ENCODE measurements at regions not wholly inside any gene's neighbourhood (a gene's known extent, or its start where the extent isn't known, plus 50 kb on each side); places are given as distances from the start of the nearest gene placed in this dataset.

DNA sequence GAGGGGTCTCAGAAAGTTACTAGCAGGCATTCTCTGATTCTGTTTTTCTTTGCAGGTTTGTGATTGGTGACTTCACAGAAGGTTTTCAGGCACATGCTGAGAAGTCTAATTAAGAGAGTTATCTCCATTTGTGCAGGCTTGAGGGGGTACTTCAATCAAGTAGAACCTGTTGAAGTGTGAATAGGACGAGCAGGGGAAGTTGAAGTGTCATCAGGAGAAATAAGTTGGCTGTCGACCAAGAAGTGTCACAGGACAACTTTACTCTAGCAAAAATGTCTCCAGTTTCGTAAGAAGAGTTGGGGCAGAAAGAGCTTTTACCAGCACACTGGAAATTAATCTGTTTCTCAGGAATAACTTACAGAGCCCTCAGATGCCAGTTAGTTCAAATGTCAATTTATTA, 576.5 kb upstream of the SLITRK5 start:
- TF ChIP-seq, protein P1, sequence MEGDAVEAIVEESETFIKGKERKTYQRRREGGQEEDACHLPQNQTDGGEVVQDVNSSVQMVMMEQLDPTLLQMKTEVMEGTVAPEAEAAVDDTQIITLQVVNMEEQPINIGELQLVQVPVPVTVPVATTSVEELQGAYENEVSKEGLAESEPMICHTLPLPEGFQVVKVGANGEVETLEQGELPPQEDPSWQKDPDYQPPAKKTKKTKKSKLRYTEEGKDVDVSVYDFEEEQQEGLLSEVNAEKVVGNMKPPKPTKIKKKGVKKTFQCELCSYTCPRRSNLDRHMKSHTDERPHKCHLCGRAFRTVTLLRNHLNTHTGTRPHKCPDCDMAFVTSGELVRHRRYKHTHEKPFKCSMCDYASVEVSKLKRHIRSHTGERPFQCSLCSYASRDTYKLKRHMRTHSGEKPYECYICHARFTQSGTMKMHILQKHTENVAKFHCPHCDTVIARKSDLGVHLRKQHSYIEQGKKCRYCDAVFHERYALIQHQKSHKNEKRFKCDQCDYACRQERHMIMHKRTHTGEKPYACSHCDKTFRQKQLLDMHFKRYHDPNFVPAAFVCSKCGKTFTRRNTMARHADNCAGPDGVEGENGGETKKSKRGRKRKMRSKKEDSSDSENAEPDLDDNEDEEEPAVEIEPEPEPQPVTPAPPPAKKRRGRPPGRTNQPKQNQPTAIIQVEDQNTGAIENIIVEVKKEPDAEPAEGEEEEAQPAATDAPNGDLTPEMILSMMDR (IDR thresholded peaks at IDR 0.05): no peak
- TF ChIP-seq, protein P2, sequence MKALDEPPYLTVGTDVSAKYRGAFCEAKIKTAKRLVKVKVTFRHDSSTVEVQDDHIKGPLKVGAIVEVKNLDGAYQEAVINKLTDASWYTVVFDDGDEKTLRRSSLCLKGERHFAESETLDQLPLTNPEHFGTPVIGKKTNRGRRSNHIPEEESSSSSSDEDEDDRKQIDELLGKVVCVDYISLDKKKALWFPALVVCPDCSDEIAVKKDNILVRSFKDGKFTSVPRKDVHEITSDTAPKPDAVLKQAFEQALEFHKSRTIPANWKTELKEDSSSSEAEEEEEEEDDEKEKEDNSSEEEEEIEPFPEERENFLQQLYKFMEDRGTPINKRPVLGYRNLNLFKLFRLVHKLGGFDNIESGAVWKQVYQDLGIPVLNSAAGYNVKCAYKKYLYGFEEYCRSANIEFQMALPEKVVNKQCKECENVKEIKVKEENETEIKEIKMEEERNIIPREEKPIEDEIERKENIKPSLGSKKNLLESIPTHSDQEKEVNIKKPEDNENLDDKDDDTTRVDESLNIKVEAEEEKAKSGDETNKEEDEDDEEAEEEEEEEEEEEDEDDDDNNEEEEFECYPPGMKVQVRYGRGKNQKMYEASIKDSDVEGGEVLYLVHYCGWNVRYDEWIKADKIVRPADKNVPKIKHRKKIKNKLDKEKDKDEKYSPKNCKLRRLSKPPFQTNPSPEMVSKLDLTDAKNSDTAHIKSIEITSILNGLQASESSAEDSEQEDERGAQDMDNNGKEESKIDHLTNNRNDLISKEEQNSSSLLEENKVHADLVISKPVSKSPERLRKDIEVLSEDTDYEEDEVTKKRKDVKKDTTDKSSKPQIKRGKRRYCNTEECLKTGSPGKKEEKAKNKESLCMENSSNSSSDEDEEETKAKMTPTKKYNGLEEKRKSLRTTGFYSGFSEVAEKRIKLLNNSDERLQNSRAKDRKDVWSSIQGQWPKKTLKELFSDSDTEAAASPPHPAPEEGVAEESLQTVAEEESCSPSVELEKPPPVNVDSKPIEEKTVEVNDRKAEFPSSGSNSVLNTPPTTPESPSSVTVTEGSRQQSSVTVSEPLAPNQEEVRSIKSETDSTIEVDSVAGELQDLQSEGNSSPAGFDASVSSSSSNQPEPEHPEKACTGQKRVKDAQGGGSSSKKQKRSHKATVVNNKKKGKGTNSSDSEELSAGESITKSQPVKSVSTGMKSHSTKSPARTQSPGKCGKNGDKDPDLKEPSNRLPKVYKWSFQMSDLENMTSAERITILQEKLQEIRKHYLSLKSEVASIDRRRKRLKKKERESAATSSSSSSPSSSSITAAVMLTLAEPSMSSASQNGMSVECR (CRISPR knock-in tag; IDR thresholded peaks at IDR 0.05; ENCODE audit: borderline replicate concordance): no peak

Data from WTC11 (cell line).